ENCODE measurements at regions not wholly inside any gene's neighbourhood (a gene's known extent, or its start where the extent isn't known, plus 50 kb on each side); places are given as distances from the start of the nearest gene placed in this dataset.
"Not testable (repeated sequence)": the region's sequence is repeated elsewhere in the genome, so short reads cannot be mapped to it uniquely, and the experiment has no call there.

DNA sequence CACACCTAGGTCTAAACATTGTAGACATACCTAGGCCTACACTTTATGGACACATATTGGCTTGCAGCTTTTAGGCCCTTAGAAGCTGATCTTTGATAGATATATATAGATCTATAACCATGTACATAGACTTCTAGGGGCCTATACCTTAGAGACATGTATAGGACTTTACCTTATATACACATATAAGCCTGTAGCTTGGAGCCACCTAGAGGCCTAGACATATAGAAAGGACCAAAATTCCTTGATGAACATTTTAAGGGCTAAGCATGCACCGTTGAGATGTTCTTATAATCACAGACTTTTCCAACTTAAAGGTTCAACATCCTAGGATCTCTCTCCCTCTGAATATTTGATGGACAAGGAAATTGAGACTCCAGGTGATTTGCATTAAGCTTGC is 371.7 kb upstream of the SASH1 start:
- Mint-ChIP-seq H3K36me3 (no peaks in the 10 kb centered on the region), H3K4me3 (no peak overlapping the region), H3K4me1 (no peaks in the 10 kb centered on the region), H3K9me3 (peaks cover 0 to 3% (median 0%) of the 10 kb centered on the region in 3 donors), H3K27me3 (no peaks in the 10 kb centered on the region), H3K27ac (no peak overlapping the region)

DNA sequence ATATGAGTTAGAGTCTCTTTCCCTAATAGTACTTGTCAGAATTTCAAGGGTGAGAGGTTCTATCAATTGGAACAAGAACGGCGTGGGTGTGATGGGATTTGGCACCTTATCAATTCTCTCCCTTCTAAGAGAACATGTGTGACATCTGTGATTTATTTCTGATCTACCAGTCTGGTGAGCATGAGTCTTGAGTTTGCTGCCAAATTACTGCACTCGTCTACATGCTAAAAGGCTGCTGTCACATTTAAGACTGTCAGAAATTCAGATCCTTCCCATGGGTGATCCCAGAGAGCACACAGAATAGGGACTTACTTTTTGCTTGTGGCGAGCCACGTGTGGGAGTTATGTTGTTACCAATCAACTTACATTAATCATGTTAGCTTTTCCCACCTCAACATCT is 370.2 kb upstream of the SASH1 start:
- no peak overlapping the region for H3K27ac Mint-ChIP-seq
- no peaks in the 10 kb centered on the region for H3K27me3 Mint-ChIP-seq
- H3K9me3 Mint-ChIP-seq: peaks cover 0 to 3% (median 0%) of the 10 kb centered on the region in 3 donors
- H3K4me3 Mint-ChIP-seq: no peak overlapping the region
- H3K36me3 Mint-ChIP-seq: no peaks in the 10 kb centered on the region
- H3K4me1 Mint-ChIP-seq: no peaks in the 10 kb centered on the region

DNA sequence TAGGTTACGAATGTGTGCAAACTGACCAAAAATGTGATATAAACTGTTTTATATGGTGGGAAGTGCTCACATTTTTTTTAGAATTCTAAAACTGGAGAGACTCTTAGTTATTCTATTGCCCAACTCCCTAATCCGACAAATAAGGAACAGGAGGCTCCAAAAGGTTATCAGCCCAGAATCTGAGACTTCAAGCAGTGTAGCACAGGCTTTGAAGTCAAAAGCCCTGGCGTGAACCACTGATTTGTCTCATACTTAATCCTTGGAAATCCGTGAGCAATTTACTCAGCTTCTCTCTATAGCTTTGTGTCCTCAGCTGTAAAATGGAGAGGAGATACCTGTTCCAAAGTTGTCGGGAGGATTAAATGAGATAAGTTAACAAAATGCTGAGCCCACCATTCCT is 368.8 kb upstream of the SASH1 start:
- Mint-ChIP-seq H3K9me3 (peaks cover 0 to 3% (median 0%) of the 10 kb centered on the region in 3 donors), H3K4me1 (no peaks in the 10 kb centered on the region), H3K4me3 (no peak overlapping the region), H3K27ac (no peak overlapping the region), H3K27me3 (peaks cover 4% of the 10 kb centered on the region), H3K36me3 (no peaks in the 10 kb centered on the region)

DNA sequence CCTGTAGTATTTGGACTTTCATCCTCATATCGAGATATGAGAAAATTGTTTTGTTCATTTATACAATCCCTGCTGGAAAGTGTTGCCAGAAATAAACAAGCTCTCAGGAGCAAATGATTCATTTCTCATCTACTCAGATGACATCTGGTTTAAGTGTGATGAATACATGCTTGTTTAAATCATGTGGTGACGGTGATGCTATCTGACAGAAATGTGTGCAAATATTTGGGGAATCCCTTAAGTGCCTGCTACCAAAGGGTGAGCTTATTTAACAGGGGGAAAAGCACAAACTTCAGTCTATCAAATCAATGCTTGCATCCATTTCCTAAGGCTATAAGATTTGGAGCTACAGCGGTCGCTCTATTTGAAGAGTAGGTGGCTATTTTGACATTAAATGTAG is 368.3 kb upstream of the SASH1 start:
- H3K4me3 Mint-ChIP-seq: no peak overlapping the region
- H3K4me1 Mint-ChIP-seq: no peaks in the 10 kb centered on the region
- H3K27ac Mint-ChIP-seq: no peak overlapping the region
- H3K9me3 Mint-ChIP-seq: peaks cover 0 to 3% (median 0%) of the 10 kb centered on the region in 3 donors
- peaks cover 4% of the 10 kb centered on the region for H3K27me3 Mint-ChIP-seq
- no peaks in the 10 kb centered on the region for H3K36me3 Mint-ChIP-seq

DNA sequence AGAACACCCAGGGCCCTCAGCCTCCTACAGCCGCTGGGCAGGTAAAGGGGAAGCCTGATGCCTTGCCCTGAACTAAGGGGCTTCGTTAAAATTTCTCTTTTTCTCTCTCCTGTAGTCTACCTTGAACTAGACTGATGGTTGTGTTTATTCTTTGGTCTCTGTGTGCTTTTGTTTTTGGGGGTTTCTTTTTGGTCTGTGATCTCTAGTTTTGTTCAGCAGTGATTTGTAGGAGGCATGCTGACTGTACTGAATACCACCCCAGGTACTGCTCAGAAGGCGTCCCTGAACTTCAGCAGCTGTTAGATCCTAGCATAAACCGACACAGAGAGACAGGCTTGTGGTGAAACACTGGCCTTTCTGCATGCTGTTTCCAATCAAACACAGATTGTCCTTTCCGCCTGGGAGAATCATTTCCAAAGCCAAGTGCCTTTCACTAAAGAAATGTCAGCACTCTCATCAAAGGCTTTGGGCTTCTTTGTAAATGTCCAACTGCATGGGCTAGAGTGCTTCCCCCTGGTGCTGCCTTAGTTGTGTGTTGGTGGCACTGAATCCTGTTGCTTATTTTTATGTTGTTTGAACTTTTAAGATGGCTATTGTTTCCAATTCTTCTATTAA is 364.7 kb upstream of the SASH1 start:
- Mint-ChIP-seq H3K4me1 (no peaks in the 10 kb centered on the region), H3K36me3 (no peaks in the 10 kb centered on the region), H3K4me3 (no peak overlapping the region), H3K27ac (no peak overlapping the region), H3K9me3 (peaks cover 0 to 3% (median 2%) of the 10 kb centered on the region in 3 donors), H3K27me3 (peaks cover 5% of the 10 kb centered on the region)

DNA sequence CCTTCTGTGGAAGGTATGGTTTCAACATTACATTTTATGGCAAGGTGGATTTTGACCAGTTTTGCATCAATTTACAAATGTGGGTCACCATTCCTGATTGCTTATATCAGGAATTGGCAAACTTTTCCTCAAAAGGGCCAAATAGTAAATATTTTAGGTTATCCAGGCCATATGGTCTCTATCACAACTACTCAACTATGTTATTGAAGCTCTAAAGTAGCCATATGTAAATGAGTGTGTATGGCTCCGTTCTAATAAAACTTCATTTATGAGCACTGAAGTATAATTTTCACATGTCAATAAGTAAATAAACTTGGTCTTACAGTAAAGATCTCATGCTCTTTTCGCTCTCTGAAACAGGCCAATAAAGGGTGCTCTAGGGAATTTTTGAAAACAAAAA is 362.7 kb upstream of the SASH1 start:
- Mint-ChIP-seq H3K9me3 (peaks cover 0 to 3% (median 2%) of the 10 kb centered on the region in 3 donors), H3K27ac (no peak overlapping the region), H3K36me3 (no peaks in the 10 kb centered on the region), H3K4me1 (peaks cover 0 to 2% (median 0%) of the 10 kb centered on the region in 3 donors), H3K27me3 (peaks cover 5% of the 10 kb centered on the region), H3K4me3 (no peak overlapping the region)

DNA sequence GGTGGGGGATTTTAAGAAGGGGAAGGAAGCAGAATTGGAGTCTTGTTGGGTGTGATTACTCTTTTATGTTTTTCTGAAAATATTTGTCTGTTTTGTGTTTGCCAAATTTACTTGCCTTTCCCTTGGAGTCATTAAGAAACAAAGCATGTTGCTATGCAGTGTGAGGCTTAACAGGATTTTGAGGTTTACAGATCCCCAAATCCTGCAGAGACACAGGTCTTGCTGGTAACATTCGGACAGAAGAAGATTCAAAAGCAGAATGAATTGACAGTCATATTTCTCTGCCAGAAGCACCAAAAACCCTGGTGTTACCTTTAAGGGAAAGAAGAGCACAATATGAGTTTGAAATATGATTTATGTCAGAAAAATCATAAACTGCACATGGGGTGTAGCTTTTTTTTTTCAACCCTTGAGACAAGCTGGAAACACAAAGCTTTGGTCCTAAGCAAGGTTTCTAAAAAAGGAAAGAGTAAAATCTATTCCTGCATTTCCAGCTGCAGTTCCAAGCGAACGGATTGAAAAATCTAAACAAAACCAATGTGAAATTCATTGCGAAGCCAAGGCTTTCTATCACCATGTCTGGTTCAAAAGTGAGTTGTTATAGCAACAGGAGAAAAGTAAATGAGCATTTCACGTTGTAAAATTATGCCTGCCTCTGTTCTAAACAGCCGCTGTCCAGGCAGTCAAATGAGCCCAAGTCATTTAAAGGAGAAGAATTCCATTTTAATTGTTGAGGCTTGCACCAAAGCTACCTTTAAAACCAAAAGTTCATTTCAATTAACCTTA is 358.9 kb upstream of the SASH1 start:
- Mint-ChIP-seq H3K4me3 (no peak overlapping the region), H3K9me3 (peaks cover 0 to 4% (median 0%) of the 10 kb centered on the region in 3 donors), H3K4me1 (peaks cover 0 to 2% (median 0%) of the 10 kb centered on the region in 3 donors), H3K36me3 (no peaks in the 10 kb centered on the region), H3K27me3 (peaks cover 2% of the 10 kb centered on the region), H3K27ac (no peak overlapping the region)

DNA sequence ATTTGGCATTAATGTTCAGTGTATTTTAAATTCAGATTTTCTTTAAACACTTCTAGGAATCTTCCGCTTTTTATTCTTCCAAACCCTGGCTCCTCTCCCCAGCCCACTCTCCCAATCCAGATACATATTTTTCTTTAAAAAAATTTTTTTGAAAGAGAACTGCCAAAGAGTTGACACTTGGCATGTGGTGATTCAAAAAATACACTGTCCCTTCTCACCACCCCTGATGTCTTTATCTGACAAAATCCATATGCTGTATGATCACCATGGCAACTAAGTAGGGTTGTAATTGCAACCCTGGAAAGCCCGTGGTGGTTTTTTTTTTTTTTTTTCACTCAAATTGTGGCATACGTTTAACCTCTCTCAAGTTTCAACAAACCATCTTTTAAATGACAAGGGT is 355.8 kb upstream of the SASH1 start:
- no peaks in the 10 kb centered on the region for H3K36me3 Mint-ChIP-seq
- H3K4me3 Mint-ChIP-seq: no peak overlapping the region
- H3K9me3 Mint-ChIP-seq: peaks cover 0 to 7% (median 6%) of the 10 kb centered on the region in 3 donors
- H3K4me1 Mint-ChIP-seq: peaks cover 0 to 2% (median 0%) of the 10 kb centered on the region in 3 donors
- H3K27me3 Mint-ChIP-seq: no peaks in the 10 kb centered on the region
- H3K27ac Mint-ChIP-seq: no peak overlapping the region

DNA sequence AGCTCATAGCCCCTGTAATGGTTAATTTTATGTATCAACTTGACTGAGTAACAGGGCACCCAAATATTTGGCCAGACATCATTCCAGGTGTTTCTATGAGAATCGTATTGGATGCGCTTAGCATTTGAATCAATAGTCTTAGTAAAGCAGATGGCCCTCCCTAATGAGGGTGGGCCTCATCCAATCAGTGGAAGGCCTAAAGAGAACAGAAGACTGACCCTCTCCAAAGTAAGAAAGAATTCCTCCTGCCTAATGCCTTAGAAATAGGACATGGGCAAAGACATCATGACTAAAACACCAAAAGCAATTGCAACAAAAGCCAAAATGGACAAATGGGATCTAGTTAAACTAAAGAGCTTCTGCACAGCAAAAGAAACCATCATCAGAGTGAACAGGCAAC is 352.5 kb upstream of the SASH1 start:
- H3K4me1 Mint-ChIP-seq: no peaks in the 10 kb centered on the region
- H3K9me3 Mint-ChIP-seq: peaks cover 0 to 10% (median 6%) of the 10 kb centered on the region in 3 donors
- no peaks in the 10 kb centered on the region for H3K36me3 Mint-ChIP-seq
- no peaks in the 10 kb centered on the region for H3K27me3 Mint-ChIP-seq
- H3K27ac Mint-ChIP-seq: no peak overlapping the region
- H3K4me3 Mint-ChIP-seq: no peak overlapping the region

DNA sequence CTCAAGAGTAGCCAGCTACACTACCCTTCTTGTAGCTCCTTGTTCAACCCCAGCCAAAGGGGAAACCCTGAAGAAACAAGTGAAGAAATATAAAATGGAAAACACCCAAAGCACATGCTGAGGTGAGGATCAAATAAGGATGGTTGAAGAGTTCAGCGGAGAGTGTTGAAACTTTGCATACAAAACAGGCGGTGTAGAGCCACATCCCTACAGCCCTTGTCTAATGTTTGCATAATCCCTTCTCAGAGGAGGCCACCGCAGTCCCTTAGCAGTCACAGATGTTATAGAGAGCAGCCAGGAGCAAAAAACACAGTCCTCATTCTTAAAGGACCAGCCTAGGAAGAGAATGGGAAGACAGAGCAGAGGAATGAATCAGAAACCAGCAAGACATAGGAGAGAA is 350.7 kb upstream of the SASH1 start:
- H3K27ac Mint-ChIP-seq: no peak overlapping the region
- H3K4me1 Mint-ChIP-seq: no peaks in the 10 kb centered on the region
- peaks cover 0 to 10% (median 5%) of the 10 kb centered on the region in 3 donors for H3K9me3 Mint-ChIP-seq
- no peaks in the 10 kb centered on the region for H3K36me3 Mint-ChIP-seq
- H3K4me3 Mint-ChIP-seq: no peak overlapping the region
- H3K27me3 Mint-ChIP-seq: no peaks in the 10 kb centered on the region

DNA sequence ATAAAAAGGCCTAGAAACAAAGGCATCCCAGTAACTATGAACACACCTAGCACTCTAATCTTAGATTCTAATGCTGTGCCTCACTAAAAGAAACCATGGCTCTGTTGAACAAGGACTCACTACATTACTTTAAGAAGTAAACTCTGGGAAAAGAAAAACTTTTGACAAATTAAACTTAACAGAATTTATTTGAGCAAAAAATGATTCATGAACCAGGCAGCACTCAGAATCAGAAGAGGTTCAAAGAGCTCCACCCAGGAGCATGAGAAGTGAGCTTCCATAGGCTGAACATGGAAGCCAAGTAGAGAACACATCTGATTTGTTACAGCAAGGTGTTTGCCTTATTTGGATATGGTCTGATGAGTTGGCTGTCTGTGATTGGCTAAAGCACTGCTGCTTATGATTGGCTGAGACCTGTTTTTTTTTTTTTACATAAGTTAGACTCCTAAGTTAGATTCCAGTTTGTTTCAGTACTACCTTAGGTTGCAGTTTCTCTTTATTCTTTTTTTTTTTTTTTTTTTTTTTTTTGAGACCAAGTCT is 343.6 kb upstream of the SASH1 start:
- no peak overlapping the region for H3K27ac Mint-ChIP-seq
- peaks cover 0 to 5% (median 0%) of the 10 kb centered on the region in 3 donors for H3K9me3 Mint-ChIP-seq
- no peaks in the 10 kb centered on the region for H3K36me3 Mint-ChIP-seq
- H3K27me3 Mint-ChIP-seq: no peaks in the 10 kb centered on the region
- H3K4me3 Mint-ChIP-seq: no peak overlapping the region
- no peaks in the 10 kb centered on the region for H3K4me1 Mint-ChIP-seq

DNA sequence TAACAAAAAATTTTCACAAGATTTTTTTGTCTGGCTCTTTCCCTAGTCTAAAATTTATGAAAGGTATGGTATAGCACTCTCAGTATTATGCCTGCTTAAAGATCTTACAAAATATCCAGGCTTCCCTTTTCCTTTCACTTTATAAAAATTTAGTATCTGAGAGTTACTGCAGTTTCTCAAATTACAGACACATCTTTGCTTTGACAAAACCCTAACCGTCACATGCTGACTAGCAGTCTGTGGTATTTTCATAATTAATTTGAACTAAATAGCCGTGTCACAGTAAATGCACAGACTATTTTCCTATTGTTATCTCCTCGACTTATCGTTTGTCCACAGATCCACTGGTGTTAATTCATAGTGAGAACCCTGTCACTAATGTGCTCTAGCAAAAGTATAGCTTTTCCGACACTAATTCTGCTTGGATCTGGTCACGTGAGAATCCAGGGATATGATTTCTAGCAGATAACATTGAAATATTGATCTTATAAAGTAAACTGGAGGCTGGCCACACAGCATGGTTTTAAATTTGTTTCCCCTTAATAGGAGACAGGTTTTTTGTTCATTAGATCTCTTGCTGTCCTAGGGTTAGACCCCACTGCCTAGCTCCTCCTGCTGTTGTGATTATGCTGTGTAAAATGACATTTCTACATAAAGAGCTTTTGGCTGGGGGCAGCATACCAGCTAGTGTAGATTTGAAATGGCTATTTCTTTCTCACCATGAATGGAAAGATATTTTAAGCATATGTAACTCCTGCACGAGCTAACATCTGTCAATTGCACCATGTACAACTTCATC is 340.6 kb upstream of the SASH1 start:
- no peak overlapping the region for H3K4me3 Mint-ChIP-seq
- H3K4me1 Mint-ChIP-seq: no peaks in the 10 kb centered on the region
- no peak overlapping the region for H3K27ac Mint-ChIP-seq
- peaks cover 0 to 5% (median 0%) of the 10 kb centered on the region in 3 donors for H3K9me3 Mint-ChIP-seq
- H3K27me3 Mint-ChIP-seq: no peaks in the 10 kb centered on the region
- H3K36me3 Mint-ChIP-seq: no peaks in the 10 kb centered on the region

DNA sequence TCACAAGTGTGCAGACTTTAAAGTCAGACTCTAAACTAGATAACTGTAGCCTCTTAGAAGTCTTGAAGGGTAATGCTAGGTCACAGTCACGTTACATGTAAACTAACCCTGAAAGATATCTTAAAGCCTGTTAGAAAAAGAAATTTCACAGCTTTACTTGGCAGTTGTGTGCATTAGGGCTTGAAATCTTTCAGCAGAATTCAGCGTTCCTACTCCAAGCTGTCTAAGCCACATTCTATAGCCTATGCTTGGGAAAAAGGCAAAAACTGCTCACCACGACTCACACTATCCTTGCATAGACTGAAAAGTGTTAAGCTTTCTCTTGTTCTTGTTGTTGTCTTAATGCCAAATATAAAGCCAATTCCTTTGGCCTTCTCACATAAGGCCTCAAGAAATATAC is 338.0 kb upstream of the SASH1 start:
- Mint-ChIP-seq H3K36me3 (no peaks in the 10 kb centered on the region), H3K27ac (no peak overlapping the region), H3K27me3 (no peaks in the 10 kb centered on the region), H3K4me3 (no peak overlapping the region), H3K4me1 (no peaks in the 10 kb centered on the region), H3K9me3 (peaks cover 0 to 5% (median 0%) of the 10 kb centered on the region in 3 donors)

DNA sequence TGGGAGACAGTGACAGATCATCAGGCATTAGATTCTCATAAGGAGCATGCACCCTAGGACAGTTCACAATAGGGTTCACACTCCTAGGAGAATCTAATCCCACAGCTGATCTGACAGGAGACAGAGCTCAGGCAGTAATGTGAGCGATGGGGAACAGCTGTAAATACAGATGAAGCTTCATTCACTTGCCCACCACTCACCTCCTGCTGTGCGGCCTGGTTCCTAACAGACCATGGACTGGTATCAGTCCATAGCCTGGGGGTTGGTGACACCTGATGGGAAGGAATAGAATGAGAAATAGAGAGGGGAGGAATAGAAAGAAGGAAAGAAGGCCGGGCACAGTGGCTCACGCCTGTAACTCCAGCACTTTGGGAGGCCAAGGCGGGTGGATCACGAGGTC is 336.8 kb upstream of the SASH1 start:
- Mint-ChIP-seq H3K4me1 (no peaks in the 10 kb centered on the region), H3K9me3 (peaks cover 2 to 7% (median 4%) of the 10 kb centered on the region in 3 donors), H3K36me3 (no peaks in the 10 kb centered on the region), H3K27ac (no peak overlapping the region), H3K27me3 (no peaks in the 10 kb centered on the region), H3K4me3 (no peak overlapping the region)

DNA sequence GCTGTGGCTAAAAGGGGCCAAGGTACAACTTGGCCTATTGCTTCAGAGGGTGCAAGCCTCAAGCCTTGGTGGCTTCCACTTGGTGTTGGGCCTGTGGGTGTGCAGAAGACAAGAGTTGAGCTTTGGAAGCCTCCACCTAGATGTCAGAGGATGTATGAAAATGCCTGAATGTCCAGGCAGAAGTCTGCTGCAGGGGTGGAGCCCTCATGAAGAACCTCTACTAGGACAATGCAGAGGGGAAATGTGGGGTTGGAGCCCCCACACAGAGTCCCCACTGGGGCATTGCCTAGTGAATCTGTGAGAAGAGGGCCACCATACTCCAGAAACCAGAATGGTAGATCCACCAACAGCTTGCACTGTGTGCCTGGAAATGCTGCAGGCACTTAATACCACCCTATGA is 332.1 kb upstream of the SASH1 start:
- H3K27me3 Mint-ChIP-seq, H3K4me3 Mint-ChIP-seq, H3K4me1 Mint-ChIP-seq, H3K36me3 Mint-ChIP-seq, H3K27ac Mint-ChIP-seq: not testable (repeated sequence)
- peaks cover 4 to 16% (median 11%) of the 10 kb centered on the region in 3 donors for H3K9me3 Mint-ChIP-seq
